Stimulated activated CD4-positive, alpha-beta T cell treated with anti-CD3 and anti-CD28 coated beads, Interleukin-2, amount 100 ng/mL, for 24 hours (primary cell): ENCODE measurements at regions not wholly inside any gene's neighbourhood (a gene's known extent, or its start where the extent isn't known, plus 50 kb on each side); places are given as distances from the start of the nearest gene placed in this dataset.

Experiments used
- DNase-seq, 2 donors: peaks; one replicate each; pipeline ENCODE4 v3.0.0-alpha.2; 2020

GRCh38 chr13:44101347-44102083, 221.8 kb downstream of the LACC1 start:
- no peak for DNase-seq

- DNase-seq, result no peak
Observed at GRCh38 chr13:44103429-44104196, 223.9 kb downstream of the LACC1 start.

- no peak for DNase-seq
Observed at GRCh38 chr13:44104197-44104490, 224.4 kb downstream of the LACC1 start.

GRCh38 chr13:44104969-44105368, 225.3 kb downstream of the LACC1 start:
- no peak for DNase-seq

GRCh38 chr13:44106266-44107152, 226.8 kb downstream of the LACC1 start:
- no peak for DNase-seq

- DNase-seq, result no peak
Observed at GRCh38 chr13:44107357-44108121, 227.8 kb downstream of the LACC1 start.

GRCh38 chr13:44108331-44108858, 228.7 kb downstream of the LACC1 start:
- no peak for DNase-seq

- no peak for DNase-seq
Observed at GRCh38 chr13:44110091-44110621, 230.5 kb downstream of the LACC1 start.

- DNase-seq, result no peak
Observed at GRCh38 chr13:44111701-44112100, 232.0 kb downstream of the LACC1 start.

- no peak for DNase-seq
Observed at GRCh38 chr13:44112700-44113329, 233.1 kb downstream of the LACC1 start.

- DNase-seq, result no peak
Observed at GRCh38 chr13:44116562-44117332, 237.0 kb downstream of the LACC1 start.

GRCh38 chr13:44117351-44117750, 237.6 kb downstream of the LACC1 start:
- no peak for DNase-seq

GRCh38 chr13:44117816-44118215, 238.1 kb downstream of the LACC1 start:
- DNase-seq, result no peak

- DNase-seq, result no peak
Observed at GRCh38 chr13:44118881-44119280, 239.2 kb downstream of the LACC1 start.

- no peak for DNase-seq
Observed at GRCh38 chr13:44120043-44120442, 240.3 kb downstream of the LACC1 start.

GRCh38 chr13:44120849-44121755, 241.4 kb downstream of the LACC1 start:
- DNase-seq, result no peak

- no peak for DNase-seq
Observed at GRCh38 chr13:44124352-44124751, 244.6 kb downstream of the LACC1 start.

- no peak for DNase-seq
Observed at GRCh38 chr13:44125943-44126469, 246.3 kb downstream of the LACC1 start.

- no peak for DNase-seq
Observed at GRCh38 chr13:44128552-44129001, 245.0 kb upstream of the SERP2 start.
